ENCODE measurements at regions not wholly inside any gene's neighbourhood (a gene's known extent, or its start where the extent isn't known, plus 50 kb on each side); places are given as distances from the start of the nearest gene placed in this dataset.

GRCh38 chr5:159833088-159833487, 83.2 kb upstream of the ADRA1B start:
- no peak for DNase-seq

- no peak for DNase-seq
Observed at GRCh38 chr5:159833846-159834245, 82.4 kb upstream of the ADRA1B start.

DNA sequence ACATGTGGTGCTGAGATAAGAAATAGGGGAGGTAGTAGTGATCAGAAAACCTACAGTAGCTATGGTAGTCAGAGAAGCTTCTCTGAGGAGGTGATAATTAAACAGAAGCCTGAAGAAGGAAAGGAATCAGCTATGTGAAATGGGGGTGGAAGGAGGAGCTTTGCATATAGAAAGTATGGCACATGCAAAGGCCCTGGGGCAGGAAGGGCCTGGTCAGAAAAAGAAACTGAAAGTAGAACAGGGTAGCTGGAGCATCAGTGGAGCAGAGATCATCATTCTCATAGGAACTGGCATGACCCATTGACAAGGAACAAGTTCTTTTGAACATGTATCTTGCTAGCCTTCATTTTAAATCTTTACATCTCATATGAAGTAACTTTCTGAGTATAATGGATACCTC, 80.7 kb upstream of the ADRA1B start:
- no peak for DNase-seq

GRCh38 chr5:159836691-159837090, 79.6 kb upstream of the ADRA1B start:
- DNase-seq, result no peak

GRCh38 chr5:159837860-159838259, 78.4 kb upstream of the ADRA1B start:
- DNase-seq, result no peak

- no peak for DNase-seq
Observed at GRCh38 chr5:159838551-159839222, 77.6 kb upstream of the ADRA1B start.

- no peak for DNase-seq
Observed at GRCh38 chr5:159844267-159845121, 71.8 kb upstream of the ADRA1B start.

- DNase-seq, result no peak
Observed at GRCh38 chr5:159849437-159850083, 66.7 kb upstream of the ADRA1B start.

- DNase-seq, result no peak
Observed at GRCh38 chr5:159850160-159850559, 66.1 kb upstream of the ADRA1B start.

DNA sequence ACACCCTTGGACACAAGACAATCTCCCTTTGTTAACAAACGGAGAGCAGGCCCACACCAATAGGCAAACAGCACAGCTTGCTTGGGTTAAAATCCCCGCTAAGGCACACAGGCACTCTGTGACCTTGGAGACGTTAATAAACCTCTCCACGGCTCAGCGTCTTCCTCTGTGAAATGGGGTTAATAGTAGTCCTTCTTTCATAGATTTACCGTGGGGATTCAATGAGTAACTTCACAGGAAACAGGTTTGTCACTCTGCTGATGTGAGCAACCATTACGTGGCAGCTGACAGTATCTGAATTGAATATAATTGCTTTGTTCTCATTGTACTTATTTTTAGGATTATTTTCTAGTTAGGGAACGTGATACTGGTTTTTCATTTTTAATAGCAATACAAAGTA, 65.2 kb upstream of the ADRA1B start:
- DNase-seq, result no peak

DNA sequence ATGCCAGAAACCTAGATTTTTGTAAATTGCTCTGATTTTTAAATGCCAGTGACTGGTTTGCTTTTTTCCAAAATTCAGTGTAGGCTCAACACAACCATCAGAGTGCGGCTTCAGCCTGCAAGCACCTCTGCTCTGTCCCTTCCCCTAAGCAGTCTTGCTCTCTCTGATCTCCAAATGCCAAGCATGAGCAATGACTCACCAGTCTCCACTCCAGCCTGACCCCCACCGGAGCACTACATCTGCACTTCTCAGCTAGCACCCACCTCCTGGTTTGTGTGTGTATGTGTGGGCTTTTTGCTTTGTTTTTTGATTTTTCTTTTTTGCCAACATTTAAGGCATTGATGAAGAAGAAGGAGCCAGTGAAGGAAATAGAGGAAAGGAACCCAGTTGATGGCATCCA, 61.4 kb upstream of the ADRA1B start:
- DNase-seq, result no peak

DNA sequence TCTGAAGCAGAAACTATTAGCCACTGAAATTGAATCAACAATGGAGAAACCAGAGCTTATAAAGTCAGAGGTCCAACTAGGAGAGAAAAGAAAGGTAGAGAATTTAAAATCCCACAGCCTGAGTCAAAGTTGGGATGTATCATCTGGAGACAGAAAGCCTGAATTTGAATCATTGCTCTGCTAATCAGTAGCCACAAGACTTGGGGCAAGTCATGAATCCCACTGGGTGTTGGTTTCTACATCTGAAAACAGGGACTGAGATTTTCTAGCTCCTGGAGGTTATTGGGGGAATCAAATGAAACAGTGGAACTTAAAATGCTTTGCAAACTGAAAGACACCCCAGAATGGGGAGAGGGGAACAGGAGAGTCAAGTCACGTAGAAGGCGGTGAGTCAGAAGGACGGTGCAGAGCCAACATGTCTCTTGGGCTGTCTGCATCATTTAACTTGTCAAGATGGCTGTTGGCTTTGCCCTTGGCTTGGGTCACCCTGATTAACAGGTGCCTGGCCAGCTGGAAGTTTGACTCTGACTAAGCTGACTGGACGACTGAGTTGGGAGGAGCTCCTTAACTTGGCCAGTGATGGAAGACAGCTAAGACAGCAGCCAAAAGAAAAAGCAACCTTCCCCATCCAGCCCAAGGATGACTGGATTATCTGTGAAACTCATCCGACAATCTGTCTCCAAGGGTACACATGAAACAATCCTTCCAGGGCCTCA, 60.6 kb upstream of the ADRA1B start:
- DNase-seq, result no peak

- no peak for DNase-seq
Observed at GRCh38 chr5:159858871-159859270, 57.4 kb upstream of the ADRA1B start.

GRCh38 chr5:159861086-159861485, 55.2 kb upstream of the ADRA1B start:
- no peak for DNase-seq

DNA sequence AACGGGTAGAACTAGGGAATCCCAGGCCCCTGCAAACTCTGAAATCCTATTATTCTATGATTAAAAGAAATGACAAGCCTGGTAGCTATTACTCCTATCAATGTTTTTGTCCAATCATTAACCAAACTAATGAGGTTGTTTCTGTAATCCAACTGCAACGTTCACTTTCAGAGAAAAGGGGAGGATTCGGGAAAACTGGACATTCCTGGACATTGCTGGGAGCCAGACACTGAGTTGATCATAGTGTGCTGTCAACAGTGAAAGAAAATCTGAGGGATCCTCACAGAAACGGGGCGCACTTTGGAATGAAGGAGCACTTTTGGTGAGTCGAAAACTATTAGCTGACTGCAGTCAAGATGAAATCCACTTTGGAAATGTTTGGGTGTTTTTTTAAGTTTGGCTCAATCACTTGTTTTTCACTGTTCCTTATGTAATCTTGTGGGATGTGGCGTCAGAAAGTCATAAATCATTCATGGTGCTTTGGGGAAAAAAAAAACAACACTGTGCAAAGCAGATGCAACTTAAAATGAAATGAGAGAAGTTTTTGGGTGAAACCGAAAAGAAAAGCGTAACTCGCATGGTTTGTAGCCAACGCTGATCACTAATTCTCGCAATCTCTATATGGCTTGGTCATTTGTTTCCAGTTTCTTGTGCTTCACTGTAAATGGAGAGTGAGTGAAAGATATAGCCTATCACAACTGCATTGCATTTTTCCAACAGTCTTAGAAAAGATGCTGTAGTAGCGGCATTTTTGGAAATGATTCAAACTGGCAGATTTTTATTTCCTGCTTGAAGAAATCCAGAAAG, 51.2 kb upstream of the ADRA1B start:
- DNase-seq, result no peak

DNA sequence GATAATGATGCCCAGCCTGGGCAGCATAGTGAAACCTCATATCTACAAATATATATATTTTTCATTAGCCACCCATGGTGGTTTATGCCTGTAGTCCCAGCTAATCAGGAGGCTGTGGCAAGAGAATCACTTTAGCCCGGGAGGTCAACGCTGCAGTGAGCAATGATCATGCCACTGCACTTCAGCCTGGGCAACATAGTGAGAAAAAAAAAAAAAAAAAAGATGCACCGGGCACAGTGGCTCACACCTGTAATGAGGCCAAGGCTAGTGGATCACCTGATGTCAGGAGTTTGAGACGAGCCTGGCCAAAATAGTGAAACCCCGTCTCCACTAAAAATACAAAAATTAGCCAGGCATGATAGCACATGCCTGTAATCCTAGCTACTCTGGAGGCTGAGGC, 50.2 kb upstream of the ADRA1B start:
- no peak for DNase-seq
